Stimulated activated CD4-positive, alpha-beta T cell treated with anti-CD3 and anti-CD28 coated beads, Interleukin-4, amount 100 ng/mL, for 24 hours (primary cell): ENCODE measurements at regions not wholly inside any gene's neighbourhood (a gene's known extent, or its start where the extent isn't known, plus 50 kb on each side); places are given as distances from the start of the nearest gene placed in this dataset.

Source experiments
- DNase-seq: peaks from one replicate; pipeline ENCODE4 v3.0.0-alpha.2; 2020

- DNase-seq: no peak
Measured at GRCh38 chr11:36730761-36731160, 132.7 kb upstream of the RAG2 start.

DNA sequence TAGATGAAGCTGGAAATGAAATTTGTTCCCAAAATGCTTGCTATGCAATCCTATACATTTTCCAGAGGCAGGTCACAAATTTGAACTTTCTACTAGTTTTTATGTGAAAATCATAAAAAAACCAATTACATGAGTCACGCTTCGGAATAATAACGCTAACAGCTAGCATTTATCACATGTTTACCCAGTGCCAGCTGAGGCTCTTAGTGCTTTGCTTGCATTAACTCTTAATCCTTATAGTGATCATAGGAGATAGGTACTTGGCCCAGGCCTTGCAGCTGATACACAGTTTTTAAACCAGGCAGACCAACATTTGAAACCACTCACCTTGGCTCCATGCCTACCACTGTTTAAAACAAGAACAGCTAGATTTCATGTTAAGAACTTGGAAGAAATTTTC lies 131.8 kb upstream of the RAG2 start:
- no peak for DNase-seq

GRCh38 chr11:36726420-36726819 lies 128.4 kb upstream of the RAG2 start:
- DNase-seq: no peak

GRCh38 chr11:36724742-36725385 lies 126.8 kb upstream of the RAG2 start:
- no peak for DNase-seq

DNA sequence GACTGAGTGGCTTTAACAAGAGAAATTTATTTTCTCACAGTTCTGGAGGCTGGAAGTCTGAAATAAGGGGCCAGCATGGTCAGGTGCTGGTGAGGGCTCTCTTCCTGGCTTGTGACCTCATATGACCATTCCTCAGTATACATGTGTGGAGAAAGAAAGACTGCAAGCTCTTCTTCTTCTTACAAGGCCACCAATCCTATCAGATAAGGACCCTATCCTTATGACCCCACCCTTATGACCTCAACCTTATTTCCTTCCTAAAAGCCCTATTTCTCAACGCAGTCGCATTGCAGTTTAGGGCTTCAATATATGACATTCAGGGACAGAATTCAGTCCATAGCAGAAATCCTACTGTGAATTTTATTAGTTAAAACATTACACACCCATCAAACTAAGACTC lies 124.4 kb upstream of the RAG2 start:
- DNase-seq: no peak

DNA sequence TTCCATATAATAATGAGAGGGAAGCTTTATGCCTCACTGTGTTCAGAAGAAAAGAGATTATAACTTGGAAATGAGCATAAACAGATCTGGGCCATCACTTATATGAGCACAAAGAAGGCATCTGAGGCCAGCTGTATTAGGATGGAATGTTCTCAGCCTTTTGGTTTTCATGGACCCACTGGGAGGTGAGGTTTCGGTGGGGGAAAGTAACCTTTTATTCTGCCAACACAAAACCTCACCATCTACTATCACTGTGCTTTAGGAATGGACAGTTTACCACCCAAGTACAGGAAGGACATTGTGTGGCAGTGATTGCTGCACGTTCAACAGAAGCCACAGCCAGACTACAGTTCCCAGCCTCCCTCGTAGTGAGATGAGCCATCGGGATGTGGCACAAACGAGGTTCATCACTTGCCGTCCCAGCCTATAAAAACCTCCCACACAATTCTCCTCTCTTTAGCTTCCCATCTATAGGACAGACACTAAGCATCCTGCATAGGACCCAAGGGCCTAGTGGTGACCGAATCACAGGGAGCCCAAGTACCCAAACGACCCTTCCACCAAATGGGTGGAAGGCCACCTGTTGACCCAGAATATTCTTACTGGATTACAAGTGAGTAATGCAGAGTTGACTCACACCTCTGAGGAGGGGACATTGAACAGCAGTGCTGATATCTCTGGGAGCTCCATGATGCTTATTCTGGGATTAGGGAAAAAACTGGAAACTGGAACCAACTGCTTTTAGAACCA lies 121.5 kb upstream of the RAG2 start:
- no peak for DNase-seq

DNA sequence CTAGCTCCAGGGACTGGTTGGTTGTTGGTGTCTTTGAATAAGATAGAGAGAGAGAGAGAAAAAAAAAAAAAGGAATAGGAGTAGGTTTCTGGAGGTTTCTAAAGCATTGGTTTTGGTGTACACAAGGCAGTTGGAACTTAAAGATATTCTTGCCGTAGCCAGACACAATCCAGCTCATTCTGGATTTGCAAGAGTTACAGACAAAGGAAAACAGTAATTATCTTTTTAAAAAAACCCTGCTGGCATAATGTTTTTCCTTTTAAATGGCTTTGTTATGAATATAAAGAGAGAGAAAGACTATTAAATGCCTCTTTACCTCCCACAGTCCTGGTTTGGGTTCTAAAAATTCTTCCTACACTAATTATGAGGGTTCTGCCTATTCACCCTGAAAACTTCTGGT lies 120.4 kb upstream of the RAG2 start:
- DNase-seq: no peak

DNA sequence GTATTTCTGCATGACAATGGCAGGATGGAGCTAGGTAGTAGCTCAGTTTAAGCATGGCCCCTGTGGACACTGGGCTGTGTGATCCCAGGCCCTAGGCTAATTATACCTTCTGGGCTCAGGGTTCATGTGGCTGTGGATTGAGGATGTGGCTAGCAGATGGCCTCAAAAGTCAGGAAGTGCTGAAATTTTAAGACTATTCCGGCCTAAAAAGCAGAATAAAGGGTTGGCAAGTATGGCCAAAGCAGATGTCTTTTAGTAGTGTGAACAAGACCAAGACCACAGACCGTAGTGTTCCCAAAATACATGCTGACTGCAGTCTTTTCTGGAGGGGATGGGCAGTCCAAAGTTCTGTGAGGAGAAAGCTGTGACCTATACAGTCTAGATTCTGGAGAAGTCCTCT lies 115.7 kb upstream of the RAG2 start:
- DNase-seq: no peak

- no peak for DNase-seq
Measured at GRCh38 chr11:36711104-36711825, 113.2 kb upstream of the RAG2 start.
